Activated naive CD8-positive, alpha-beta T cell treated with anti-CD3 and anti-CD28 coated beads, Interleukin-2, amount 10 ng/mL, durations not matched to agents 7 days and 5 days (primary cell): ENCODE measurements at regions not wholly inside any gene's neighbourhood (a gene's known extent, or its start where the extent isn't known, plus 50 kb on each side); places are given as distances from the start of the nearest gene placed in this dataset.

ENCODE experiments used
- ATAC-seq: fragments of 150-1000 bp; cut with Tn5 transposase; one replicate; pipeline ENCODE4 v1.10.0; 2021; ENCODE audit warnings: low read depth, moderate library complexity
- POLR2A ChIA-PET: fragments of 350-600 bp; sonication (Branson Sonifier 250); formaldehyde crosslinking; loops from one replicate; lab custom pipeline; 2021; ENCODE audit warnings: antibody characterized with exemption; lab: Charles Lee
- DNase-seq: peaks from one replicate; pipeline ENCODE4 v3.0.0; 2021
- H3K27ac Mint-ChIP-seq: one replicate; pipeline ENCODE4 v1.8.0; 2022; ENCODE audit warnings: mild to moderate bottlenecking, mixed read lengths
- H3K27me3 Mint-ChIP-seq: one replicate; pipeline ENCODE4 v1.8.0; 2022; ENCODE audit warnings: mild to moderate bottlenecking, moderate library complexity, mixed read lengths
- H3K36me3 Mint-ChIP-seq: one replicate; pipeline ENCODE4 v1.8.0; 2021; ENCODE audit warnings: mild to moderate bottlenecking, mixed read lengths
- H3K4me1 Mint-ChIP-seq: one replicate; pipeline ENCODE4 v1.8.0; 2021; ENCODE audit warnings: mixed read lengths
- H3K4me3 Mint-ChIP-seq: one replicate; pipeline ENCODE4 v1.8.0; 2022; ENCODE audit warnings: mild to moderate bottlenecking, moderate library complexity, mixed read lengths
- H3K9me3 Mint-ChIP-seq: one replicate; pipeline ENCODE4 v1.8.0; 2021; ENCODE audit warnings: mixed read lengths

GRCh38 chr12:91910871-91911388, 234.7 kb downstream of the BTG1 start:
- POLR2A ChIA-PET: no interaction called here
- DNase-seq: no peak
- peaks cover 12% of the 10 kb centered on the region for H3K9me3 Mint-ChIP-seq
- no peak overlapping the region for H3K27ac Mint-ChIP-seq
- H3K27me3 Mint-ChIP-seq: no peaks in the 10 kb centered on the region
- H3K4me3 Mint-ChIP-seq: no peak overlapping the region
- ATAC-seq: no peak
- no peaks in the 10 kb centered on the region for H3K4me1 Mint-ChIP-seq
- H3K36me3 Mint-ChIP-seq: no peaks in the 10 kb centered on the region

GRCh38 chr12:91902860-91903683, 242.6 kb downstream of the BTG1 start:
- no peaks in the 10 kb centered on the region for H3K27me3 Mint-ChIP-seq
- H3K27ac Mint-ChIP-seq: peak overlapping the region; percentile 1
- ATAC-seq (no peak), DNase-seq (no peak)
- H3K4me1 Mint-ChIP-seq: peaks cover 9% of the 10 kb centered on the region
- peaks cover 26% of the 10 kb centered on the region for H3K9me3 Mint-ChIP-seq
- peaks cover 20% of the 10 kb centered on the region for H3K36me3 Mint-ChIP-seq
- H3K4me3 Mint-ChIP-seq: no peak overlapping the region
- POLR2A ChIA-PET: no interaction called here

GRCh38 chr12:91901381-91902074, 244.1 kb downstream of the BTG1 start:
- no peaks in the 10 kb centered on the region for H3K27me3 Mint-ChIP-seq
- H3K27ac Mint-ChIP-seq: no peak overlapping the region
- DNase-seq: no peak
- POLR2A ChIA-PET: no interaction called here
- no peak for ATAC-seq
- peaks cover 9% of the 10 kb centered on the region for H3K4me1 Mint-ChIP-seq
- H3K4me3 Mint-ChIP-seq: no peak overlapping the region
- H3K9me3 Mint-ChIP-seq: peaks cover 25% of the 10 kb centered on the region
- H3K36me3 Mint-ChIP-seq: peaks cover 20% of the 10 kb centered on the region

DNA sequence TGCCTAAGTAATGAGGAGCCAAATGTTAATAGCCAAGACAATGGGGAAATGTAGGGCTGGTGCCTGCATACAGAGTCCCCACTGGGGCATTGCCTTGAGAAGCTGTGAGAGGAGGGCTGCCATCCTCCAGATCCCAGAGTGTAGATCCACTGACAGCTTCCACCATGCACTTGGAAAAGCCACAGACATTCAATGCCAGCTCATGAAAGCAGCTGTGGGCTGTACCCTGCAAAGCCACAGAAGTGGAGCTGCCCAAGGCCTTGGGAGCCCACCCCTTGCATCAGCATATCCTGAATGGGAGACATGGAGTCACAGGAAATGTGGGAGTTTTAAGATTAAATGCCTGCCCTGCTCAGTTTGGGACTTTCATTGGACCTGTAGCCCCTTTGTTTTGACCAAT, 244.7 kb downstream of the BTG1 start:
- Mint-ChIP-seq H3K4me1 (peaks cover 9% of the 10 kb centered on the region), H3K4me3 (no peak overlapping the region), H3K27me3 (no peaks in the 10 kb centered on the region), H3K27ac (no peak overlapping the region), H3K36me3 (peaks cover 20% of the 10 kb centered on the region), H3K9me3 (peaks cover 25% of the 10 kb centered on the region)
- POLR2A ChIA-PET: no interaction called here
- DNase-seq (no peak), ATAC-seq (no peak)

GRCh38 chr12:91899056-91899455, 246.6 kb downstream of the BTG1 start:
- Mint-ChIP-seq H3K27ac (no peak overlapping the region), H3K4me3 (no peak overlapping the region), H3K27me3 (no peaks in the 10 kb centered on the region), H3K36me3 (peaks cover 17% of the 10 kb centered on the region), H3K4me1 (peaks cover 3% of the 10 kb centered on the region), H3K9me3 (peaks cover 26% of the 10 kb centered on the region)
- POLR2A ChIA-PET: no interaction called here
- ATAC-seq (no peak), DNase-seq (no peak)

- POLR2A ChIA-PET: no interaction called here
- ATAC-seq (no peak), DNase-seq (no peak)
- no peak overlapping the region for H3K27ac Mint-ChIP-seq
- H3K27me3 Mint-ChIP-seq: no peaks in the 10 kb centered on the region
- H3K9me3 Mint-ChIP-seq: peaks cover 16% of the 10 kb centered on the region
- H3K4me3 Mint-ChIP-seq: no peak overlapping the region
- peaks cover 6% of the 10 kb centered on the region for H3K36me3 Mint-ChIP-seq
- no peaks in the 10 kb centered on the region for H3K4me1 Mint-ChIP-seq
These were observed 248.6 kb downstream of the BTG1 start for GRCh38 chr12:91897025-91897515.

GRCh38 chr12:91896286-91897024, 249.2 kb downstream of the BTG1 start:
- POLR2A ChIA-PET: no interaction called here
- DNase-seq: no peak
- no peak overlapping the region for H3K4me3 Mint-ChIP-seq
- no peaks in the 10 kb centered on the region for H3K27me3 Mint-ChIP-seq
- no peak for ATAC-seq
- H3K36me3 Mint-ChIP-seq: peaks cover 4% of the 10 kb centered on the region
- no peak overlapping the region for H3K27ac Mint-ChIP-seq
- H3K4me1 Mint-ChIP-seq: no peaks in the 10 kb centered on the region
- peaks cover 16% of the 10 kb centered on the region for H3K9me3 Mint-ChIP-seq

- peaks cover 1% of the 10 kb centered on the region for H3K36me3 Mint-ChIP-seq
- POLR2A ChIA-PET: no interaction called here
- no peaks in the 10 kb centered on the region for H3K4me1 Mint-ChIP-seq
- ATAC-seq (no peak), DNase-seq (no peak)
- H3K27me3 Mint-ChIP-seq: no peaks in the 10 kb centered on the region
- H3K27ac Mint-ChIP-seq: no peak overlapping the region
- H3K4me3 Mint-ChIP-seq: no peak overlapping the region
- H3K9me3 Mint-ChIP-seq: peaks cover 13% of the 10 kb centered on the region
These were observed 250.7 kb downstream of the BTG1 start for GRCh38 chr12:91894911-91895310.

- DNase-seq: no peak
- no peak overlapping the region for H3K4me3 Mint-ChIP-seq
- peaks cover 13% of the 10 kb centered on the region for H3K9me3 Mint-ChIP-seq
- H3K36me3 Mint-ChIP-seq: peaks cover 2% of the 10 kb centered on the region
- no peaks in the 10 kb centered on the region for H3K4me1 Mint-ChIP-seq
- POLR2A ChIA-PET: no interaction called here
- H3K27ac Mint-ChIP-seq: no peak overlapping the region
- no peak for ATAC-seq
- no peaks in the 10 kb centered on the region for H3K27me3 Mint-ChIP-seq
These were observed 252.2 kb downstream of the BTG1 start for GRCh38 chr12:91893476-91893875.

DNA sequence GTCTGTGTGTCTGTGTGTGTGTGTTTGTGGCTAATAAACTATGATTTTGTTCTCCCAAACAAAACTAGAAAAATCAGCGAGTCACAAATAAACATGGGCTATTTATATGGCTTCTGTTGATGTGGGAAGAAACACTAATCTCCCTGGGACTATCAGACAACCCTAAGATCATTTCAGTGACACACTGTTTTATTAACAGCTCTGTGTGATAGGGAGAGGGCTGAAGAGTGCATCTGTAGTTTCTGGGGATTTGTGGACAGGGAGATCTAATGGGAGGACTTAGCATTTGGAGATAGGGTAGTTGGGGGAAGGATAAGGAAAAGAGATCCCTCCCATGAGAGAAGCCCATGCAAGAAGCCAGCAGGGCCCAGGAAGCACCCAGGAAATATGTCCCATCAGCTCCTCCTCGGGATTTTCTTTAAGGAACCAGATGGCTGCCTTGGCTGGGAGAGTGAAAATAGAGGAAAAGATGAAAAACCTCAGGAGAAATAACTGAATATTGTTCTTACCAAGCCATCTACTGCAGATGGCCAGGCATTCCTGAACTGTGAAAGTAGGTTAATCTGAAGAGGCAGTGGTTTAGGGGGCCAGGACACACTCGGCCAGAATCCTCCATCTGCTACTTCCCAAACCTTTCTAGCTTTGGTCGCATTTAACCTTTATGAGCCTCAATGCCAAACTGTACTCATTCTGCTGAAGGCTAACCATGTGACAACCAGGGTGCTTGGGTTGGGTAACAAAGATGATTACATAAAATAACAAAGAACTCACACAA, 253.4 kb downstream of the BTG1 start:
- no peaks in the 10 kb centered on the region for H3K27me3 Mint-ChIP-seq
- H3K4me3 Mint-ChIP-seq: no peak overlapping the region
- H3K36me3 Mint-ChIP-seq: peaks cover 2% of the 10 kb centered on the region
- POLR2A ChIA-PET: no interaction called here
- peaks cover 11% of the 10 kb centered on the region for H3K9me3 Mint-ChIP-seq
- H3K4me1 Mint-ChIP-seq: peaks cover 1% of the 10 kb centered on the region
- ATAC-seq (no peak), DNase-seq (no peak)
- H3K27ac Mint-ChIP-seq: peak overlapping the region; percentile 3

DNA sequence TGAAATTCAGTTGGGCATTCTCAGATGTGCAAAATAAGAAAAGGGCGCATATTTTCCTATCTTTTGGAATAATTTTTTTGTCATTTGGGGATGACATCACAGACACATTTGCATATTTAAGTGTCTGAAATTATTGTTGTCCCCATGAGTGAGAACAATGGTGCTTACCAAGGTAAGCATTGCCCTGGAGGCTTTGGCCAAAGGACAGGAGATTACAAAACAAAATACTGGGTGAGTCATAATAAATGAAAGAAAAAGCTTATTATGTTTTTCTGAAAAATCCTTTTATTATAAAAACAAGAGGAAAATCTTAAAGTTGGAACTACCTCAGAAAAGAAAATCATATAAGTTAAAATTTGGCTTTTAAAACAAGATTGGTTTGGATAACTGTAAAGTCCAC, 254.9 kb downstream of the BTG1 start:
- Mint-ChIP-seq H3K9me3 (peaks cover 6% of the 10 kb centered on the region), H3K4me3 (no peak overlapping the region), H3K4me1 (peaks cover 1% of the 10 kb centered on the region), H3K27me3 (no peaks in the 10 kb centered on the region), H3K36me3 (peaks cover 2% of the 10 kb centered on the region), H3K27ac (no peak overlapping the region)
- ATAC-seq (no peak), DNase-seq (no peak)
- POLR2A ChIA-PET: no interaction called here

DNA sequence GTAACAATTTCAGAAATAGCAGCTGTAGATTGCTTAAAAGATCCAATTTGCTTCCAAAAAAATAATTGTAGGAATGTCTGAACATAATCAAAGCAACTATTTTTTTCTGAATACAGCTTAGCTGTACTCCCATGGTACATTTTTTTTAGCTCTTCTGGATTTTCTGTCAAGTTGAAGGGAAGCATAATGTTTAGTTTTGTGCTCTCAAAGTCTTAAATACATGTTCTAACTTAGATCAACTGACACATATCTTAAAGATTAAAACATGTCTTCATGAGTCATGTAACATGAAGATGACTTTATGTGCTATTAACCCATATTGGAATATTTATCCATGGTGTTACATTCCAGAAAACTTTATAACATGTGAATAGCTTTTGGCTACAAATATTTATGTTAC, 255.7 kb downstream of the BTG1 start:
- no peaks in the 10 kb centered on the region for H3K27me3 Mint-ChIP-seq
- no peak overlapping the region for H3K27ac Mint-ChIP-seq
- POLR2A ChIA-PET: no interaction called here
- ATAC-seq: no peak
- DNase-seq: no peak
- peaks cover 2% of the 10 kb centered on the region for H3K9me3 Mint-ChIP-seq
- H3K36me3 Mint-ChIP-seq: peaks cover 2% of the 10 kb centered on the region
- H3K4me3 Mint-ChIP-seq: no peak overlapping the region
- peaks cover 1% of the 10 kb centered on the region for H3K4me1 Mint-ChIP-seq

GRCh38 chr12:91889059-91889458, 256.6 kb downstream of the BTG1 start:
- peaks cover 1% of the 10 kb centered on the region for H3K4me1 Mint-ChIP-seq
- POLR2A ChIA-PET: no interaction called here
- H3K4me3 Mint-ChIP-seq: no peak overlapping the region
- H3K9me3 Mint-ChIP-seq: no peaks in the 10 kb centered on the region
- ATAC-seq: no peak
- no peaks in the 10 kb centered on the region for H3K27me3 Mint-ChIP-seq
- peaks cover 2% of the 10 kb centered on the region for H3K36me3 Mint-ChIP-seq
- DNase-seq: no peak
- no peak overlapping the region for H3K27ac Mint-ChIP-seq
